Liver (tissue), 8 donors: ENCODE measurements at regions not wholly inside any gene's neighbourhood (a gene's known extent, or its start where the extent isn't known, plus 50 kb on each side); places are given as distances from the start of the nearest gene placed in this dataset.

Source experiments
- DNase-seq: peaks from one replicate; pipeline ENCODE4 v3.0.0-alpha.2; 2017; ENCODE audit warnings: low spot score
- H3K27ac ChIP-seq, 2 donors: one replicate each; pipeline ENCODE4 v1.7.0; 2013; ENCODE audit warnings: inconsistent platforms in 2 of 2, low read length in 2 of 2, control low read depth in 1 of 2, low read depth in 1 of 2, mild to moderate bottlenecking in 1 of 2
- H3K27me3 ChIP-seq, 4 donors: one replicate each; pipeline versions ENCODE4 v1.6.1 to v1.7.0; 2013; ENCODE audit warnings: low read length in 3 of 4, inconsistent platforms in 1 of 4, mild to moderate bottlenecking in 1 of 4, moderate library complexity in 1 of 4; ENCODE audit not compliant: control insufficient read depth in 4 of 4, insufficient read depth in 4 of 4
- H3K36me3 ChIP-seq, 4 donors: one replicate each; pipeline versions ENCODE4 v1.6.1 to v1.7.0; 2013; ENCODE audit warnings: low read length in 3 of 4, mild to moderate bottlenecking in 3 of 4, low read depth in 1 of 4, moderate library complexity in 1 of 4; ENCODE audit not compliant: control insufficient read depth in 4 of 4, insufficient read depth in 3 of 4
- H3K4me1 ChIP-seq, 4 donors: one replicate each; pipeline versions ENCODE4 v1.6.1 to v1.7.0; 2013; ENCODE audit warnings: low read length in 3 of 4, mild to moderate bottlenecking in 3 of 4, moderate library complexity in 1 of 4; ENCODE audit not compliant: control insufficient read depth in 4 of 4, insufficient read depth in 4 of 4
- H3K4me3 ChIP-seq, 3 donors: one replicate each; pipeline versions ENCODE4 v1.6.1 to v1.7.0; 2013; ENCODE audit warnings: low read length in 3 of 3, control low read depth in 1 of 3, low read depth in 1 of 3, mild to moderate bottlenecking in 1 of 3
- H3K9ac ChIP-seq, 2 donors: one replicate each; pipeline ENCODE4 v1.7.0; 2013; ENCODE audit warnings: low read length in 2 of 2, mild to moderate bottlenecking in 2 of 2, moderate library complexity in 2 of 2, control low read depth in 1 of 2, low read depth in 1 of 2
- H3K9me3 ChIP-seq, 4 donors: one replicate each; pipeline versions ENCODE4 v1.6.1 to v1.7.0; 2013; ENCODE audit warnings: low read length in 3 of 4; ENCODE audit not compliant: control insufficient read depth in 4 of 4
- ATF3 ChIP-seq: IDR thresholded peaks from 2 replicates; pipeline ENCODE4 v1.6.1; 2016; ENCODE audit warnings: antibody characterized with exemption
- CTCF ChIP-seq: fragments of 150-350 bp; IDR thresholded peaks from 2 replicates; pipeline ENCODE4 v1.5.1; 2017; ENCODE audit warnings: improper control_type of control experiment, low read depth, low read length; ENCODE audit not compliant: missing input control
- EGR1 ChIP-seq, 2 donors: IDR thresholded peaks; 2 replicates each; pipeline ENCODE4 v1.6.1; 2016 to 2018; ENCODE audit warnings: antibody characterized with exemption in 2 of 2, low read depth in 2 of 2
- FOXA1 ChIP-seq: IDR thresholded peaks from 2 replicates; pipeline ENCODE4 v1.6.1; 2016; ENCODE audit warnings: antibody characterized with exemption
- FOXA2 ChIP-seq: IDR thresholded peaks from 2 replicates; pipeline ENCODE4 v1.6.1; 2016; ENCODE audit warnings: antibody characterized with exemption
- GABPA ChIP-seq, 2 donors: IDR thresholded peaks in 1 of 2; conservative IDR thresholded peaks in 1 of 2; 2 replicates each; pipeline ENCODE4 v1.6.1; 2016; ENCODE audit warnings: antibody characterized with exemption in 2 of 2, mild to moderate bottlenecking in 1 of 2, moderate library complexity in 1 of 2
- HNF4A ChIP-seq, 2 donors: conservative IDR thresholded peaks; 2 replicates each; pipeline ENCODE4 v1.6.1; 2016; ENCODE audit warnings: antibody characterized with exemption in 2 of 2, mild to moderate bottlenecking in 2 of 2
- HNF4G ChIP-seq: IDR thresholded peaks from 2 replicates; pipeline ENCODE4 v1.6.1; 2016; ENCODE audit warnings: antibody characterized with exemption
- JUND ChIP-seq, 2 donors: IDR thresholded peaks; 2 replicates each; pipeline ENCODE4 v1.6.1; 2016; ENCODE audit warnings: antibody characterized with exemption in 2 of 2
- MAX ChIP-seq: IDR thresholded peaks from 2 replicates; pipeline ENCODE4 v1.6.1; 2016; ENCODE audit warnings: antibody characterized with exemption
- NR2F2 ChIP-seq: IDR thresholded peaks from 2 replicates; pipeline ENCODE4 v1.6.1; 2016; ENCODE audit warnings: antibody characterized with exemption
- RAD21 ChIP-seq, 2 donors: IDR thresholded peaks; 2 replicates each; pipeline ENCODE4 v1.6.1; 2016; ENCODE audit warnings: antibody characterized with exemption in 2 of 2, mild to moderate bottlenecking in 2 of 2
- REST ChIP-seq: IDR thresholded peaks from 2 replicates; pipeline ENCODE4 v1.6.1; 2016; ENCODE audit warnings: antibody characterized with exemption, mild to moderate bottlenecking
- RXRA ChIP-seq, 2 donors: IDR thresholded peaks; 2 replicates each; pipeline ENCODE4 v1.6.1; 2017 to 2018; ENCODE audit warnings: antibody characterized with exemption in 2 of 2, mild to moderate bottlenecking in 1 of 2
- SP1 ChIP-seq: IDR thresholded peaks from 2 replicates; pipeline ENCODE4 v1.6.1; 2018; ENCODE audit warnings: antibody characterized with exemption, mild to moderate bottlenecking
- TAF1 ChIP-seq: conservative IDR thresholded peaks from 2 replicates; pipeline ENCODE4 v1.6.1; 2016; ENCODE audit warnings: antibody characterized with exemption, mild to moderate bottlenecking
- YY1 ChIP-seq: IDR thresholded peaks from 2 replicates; pipeline ENCODE4 v1.6.1; 2016; ENCODE audit warnings: antibody characterized with exemption, mild to moderate bottlenecking
- ZBTB33 ChIP-seq: IDR thresholded peaks from 2 replicates; pipeline ENCODE4 v1.6.1; 2016; ENCODE audit warnings: antibody characterized with exemption
- WGBS: extraction: QIAGEN DNeasy Blood & Tissue Kit; methylation state at CpG from one replicate; pipeline ENCODE4 v1.1.7; 2013; 5-methylcytosine and 5-hydroxymethylcytosine counted together
- donor health status: healthy.
- donor health status: healthy.
- donor health status: healthy.
- donor health status: healthy.
- donor health status: healthy.

- Histone ChIP-seq H3K27ac (no peak overlapping the region), H3K4me1 (no peaks in the 10 kb centered on the region), H3K27me3 (peaks cover 0 to 16% (median 3%) of the 10 kb centered on the region in 4 donors), H3K4me3 (no peak overlapping the region), H3K9me3 (no peaks in the 10 kb centered on the region), H3K36me3 (no peaks in the 10 kb centered on the region), H3K9ac (no peak overlapping the region)
- no peak for DNase-seq
- TF ChIP-seq ZBTB33 (no peak), YY1 (no peak), HNF4G (no peak), NR2F2 (no peak), MAX (no peak), RXRA (IDR thresholded peaks at IDR 0.05) (no peak), REST (no peak), FOXA1 (no peak), TAF1 (no peak), EGR1 (IDR thresholded peaks at IDR 0.05; ENCODE audit: low read depth in 2 of 2) (no peak), ATF3 (no peak), SP1 (no peak), CTCF (no peak), GABPA (IDR thresholded peaks at IDR 0.05 in 1 of 2, conservative IDR thresholded peaks at IDR 0.05 in 1 of 2) (no peak), FOXA2 (no peak), HNF4A (conservative IDR thresholded peaks at IDR 0.05) (no peak), JUND (IDR thresholded peaks at IDR 0.05) (no peak), RAD21 (IDR thresholded peaks at IDR 0.05) (no peak)
- WGBS: 27% methylated on average over 4 of the region's 4 CpGs
Observed at GRCh38 chr22:26952004-26952403, 294.6 kb downstream of the MIAT start.
